DMS114 treated with DMSO at 0.1 percent for 48 hours (cell line): ENCODE measurements at regions not wholly inside any gene's neighbourhood (a gene's known extent, or its start where the extent isn't known, plus 50 kb on each side); places are given as distances from the start of the nearest gene placed in this dataset.
"Not testable (repeated sequence)": the region's sequence is repeated elsewhere in the genome, so short reads cannot be mapped to it uniquely, and the experiment has no call there.

ENCODE experiments used
- DNase-seq: peaks from one replicate; lab custom pipeline; 2025; ENCODE audit not compliant: unreplicated experiment; lab: John Stamatoyannopoulos, UW

GRCh38 chr6:125643967-125644661 lies 105.3 kb upstream of the HEY2 start:
- DNase-seq, result not testable (repeated sequence)

- no peak for DNase-seq
These were observed 102.0 kb upstream of the HEY2 start for GRCh38 chr6:125647391-125647790.

- not testable (repeated sequence) for DNase-seq
These were observed 95.7 kb upstream of the HEY2 start for GRCh38 chr6:125653752-125654151.

- DNase-seq, result no peak
These were observed 93.9 kb upstream of the HEY2 start for GRCh38 chr6:125655511-125655910.

GRCh38 chr6:125656287-125656870 lies 93.1 kb upstream of the HEY2 start:
- DNase-seq, result no peak

- no peak for DNase-seq
These were observed 91.3 kb upstream of the HEY2 start for GRCh38 chr6:125658136-125658535.

GRCh38 chr6:125658759-125659431 lies 90.5 kb upstream of the HEY2 start:
- no peak for DNase-seq

GRCh38 chr6:125659887-125660286 lies 89.5 kb upstream of the HEY2 start:
- no peak for DNase-seq

GRCh38 chr6:125662296-125662695 lies 87.1 kb upstream of the HEY2 start:
- no peak for DNase-seq

GRCh38 chr6:125665295-125665814 lies 84.1 kb upstream of the HEY2 start:
- no peak for DNase-seq

- no peak for DNase-seq
These were observed 82.1 kb upstream of the HEY2 start for GRCh38 chr6:125667326-125667725.

- DNase-seq, result no peak
These were observed 81.4 kb upstream of the HEY2 start for GRCh38 chr6:125668071-125668470.

GRCh38 chr6:125670568-125670967 lies 78.9 kb upstream of the HEY2 start:
- no peak for DNase-seq

- DNase-seq, result no peak
These were observed 78.1 kb upstream of the HEY2 start for GRCh38 chr6:125671323-125671722.

GRCh38 chr6:125674230-125674629 lies 75.2 kb upstream of the HEY2 start:
- DNase-seq, result no peak

- no peak for DNase-seq
These were observed 70.8 kb upstream of the HEY2 start for GRCh38 chr6:125678601-125679000.

GRCh38 chr6:125679128-125679527 lies 70.3 kb upstream of the HEY2 start:
- no peak for DNase-seq

GRCh38 chr6:125679651-125680050 lies 69.8 kb upstream of the HEY2 start:
- no peak for DNase-seq

GRCh38 chr6:125682939-125683338 lies 66.5 kb upstream of the HEY2 start:
- DNase-seq, result no peak

GRCh38 chr6:125688138-125688537 lies 61.3 kb upstream of the HEY2 start:
- DNase-seq, result no peak

- no peak for DNase-seq
These were observed 56.0 kb upstream of the HEY2 start for GRCh38 chr6:125693480-125693879.

GRCh38 chr6:125699591-125699990 lies 49.8 kb upstream of the HEY2 start:
- no peak for DNase-seq
